SK-N-SH (cell line): ENCODE measurements at regions not wholly inside any gene's neighbourhood (a gene's known extent, or its start where the extent isn't known, plus 50 kb on each side); places are given as distances from the start of the nearest gene placed in this dataset.

ENCODE experiments used
- CTCF ChIA-PET: fragments of 300-600, 350-600 bp; formaldehyde crosslinking; extraction: SDS; loops from one replicate; lab custom pipeline; 2021; lab: Yijun Ruan, JAX
- POLR2A ChIA-PET: fragments of 350-600 bp; sonication (Branson Sonifier 250); formaldehyde crosslinking; extraction: SDS; loops from one replicate; lab custom pipeline; 2020; ENCODE audit warnings: antibody characterized with exemption, inconsistent platforms; lab: Yijun Ruan, JAX
- DNase-seq: peaks from one replicate; pipeline ENCODE4 v3.0.0; 2012
- H2AFZ ChIP-seq: fragments of 200-600 bp; sonication (generic); 2 replicates; pipeline ENCODE4 v1.8.1; 2016; ENCODE audit warnings: antibody characterized with exemption, mild to moderate bottlenecking, low read depth
- H3F3A ChIP-seq: fragments of 200-600 bp; sonication (generic); replicated peaks from 2 replicates; pipeline ENCODE3; 2016; ENCODE audit warnings: antibody characterized with exemption, mild to moderate bottlenecking; ENCODE audit not compliant: insufficient read depth
- H3K27ac ChIP-seq, 2 experiments: fragments of 200-500 bp in 1 of 2; fragments of 200-600 bp in 1 of 2; sonication (Bioruptor generic) in 1 of 2; sonication (generic), shearing (Covaris generic) in 1 of 2; 2 replicates each; pipeline versions ENCODE4 v1.5.1 to v1.6.1; 2014 to 2016; ENCODE audit warnings: low read depth in 2 of 2, inconsistent platforms in 1 of 2, low read length in 1 of 2, mild to moderate bottlenecking in 1 of 2, mixed read lengths in 1 of 2
- H3K27me3 ChIP-seq: fragments of 200-600 bp; sonication (generic), shearing (Covaris generic); 2 replicates; pipeline ENCODE4 v1.6.1; 2016; ENCODE audit warnings: mixed run types; ENCODE audit not compliant: insufficient read depth
- H3K36me3 ChIP-seq, 2 experiments: fragments of 200-500 bp in 1 of 2; fragments of 200-600 bp in 1 of 2; sonication (Bioruptor generic) in 1 of 2; sonication (generic) in 1 of 2; replicated peaks in 1 of 2; 2 replicates each; pipeline versions ENCODE3 to v1.5.1; 2014 to 2016; ENCODE audit warnings: low read length in 1 of 2, mild to moderate bottlenecking in 1 of 2; ENCODE audit not compliant: insufficient read depth in 2 of 2, control insufficient read depth in 1 of 2
- H3K4me1 ChIP-seq, 2 experiments: fragments of 200-500 bp in 1 of 2; fragments of 200-600 bp in 1 of 2; sonication (Bioruptor generic) in 1 of 2; sonication (generic), shearing (Covaris generic) in 1 of 2; 2 replicates each; pipeline versions ENCODE4 v1.5.1 to v1.6.1; 2014 to 2016; ENCODE audit warnings: low read depth in 1 of 2, low read length in 1 of 2, mixed run types in 1 of 2; ENCODE audit not compliant: insufficient read depth in 2 of 2, control insufficient read depth in 1 of 2
- H3K4me2 ChIP-seq: fragments of 200-600 bp; sonication (generic), shearing (Covaris generic); 2 replicates; pipeline ENCODE4 v1.6.1; 2017; ENCODE audit warnings: mixed run types
- H3K4me3 ChIP-seq, 2 experiments: fragments of 200-500 bp in 1 of 2; fragments of 200-600 bp in 1 of 2; sonication (Bioruptor generic) in 1 of 2; sonication (generic), shearing (Covaris generic) in 1 of 2; 2 replicates each; pipeline versions ENCODE4 v1.5.1 to v1.8.1; 2014 to 2016; ENCODE audit warnings: low read depth in 2 of 2, inconsistent platforms in 1 of 2, low read length in 1 of 2, mild to moderate bottlenecking in 1 of 2, mixed read lengths in 1 of 2, moderate library complexity in 1 of 2
- H3K79me2 ChIP-seq: fragments of 200-600 bp; sonication (generic); 2 replicates; pipeline ENCODE4 v1.8.1; 2017; ENCODE audit warnings: mild to moderate bottlenecking; ENCODE audit not compliant: insufficient read depth
- H3K9ac ChIP-seq: fragments of 200-600 bp; sonication (generic); 2 replicates; pipeline ENCODE4 v1.6.1; 2017; ENCODE audit warnings: mixed run types
- H3K9me2 ChIP-seq: fragments of 200-600 bp; sonication (generic); 2 replicates; pipeline ENCODE4 v1.6.1; 2017; ENCODE audit warnings: mixed run types
- H3K9me3 ChIP-seq: fragments of 200-600 bp; sonication (generic); 2 replicates; pipeline ENCODE4 v1.6.1; 2017; ENCODE audit warnings: mixed run types, mild to moderate bottlenecking, moderate library complexity
- H4K20me1 ChIP-seq: fragments of 200-600 bp; sonication (generic); 2 replicates; pipeline ENCODE4 v1.6.1; 2017; ENCODE audit warnings: mild to moderate bottlenecking, mixed run types; ENCODE audit not compliant: insufficient read depth
- CHD2 ChIP-seq: fragments of 150-350 bp; IDR thresholded peaks from 2 replicates; pipeline ENCODE4 v1.6.1; 2018; ENCODE audit warnings: low read length; ENCODE audit not compliant: partially characterized antibody
- ELF1 ChIP-seq: IDR thresholded peaks from 2 replicates; pipeline ENCODE4 v1.4.0; 2012
- EP300 ChIP-seq, 2 experiments: IDR thresholded peaks; 2 replicates each; pipeline versions ENCODE4 v1.4.0 to v1.6.1; 2012; ENCODE audit warnings: borderline replicate concordance in 1 of 2, low read depth in 1 of 2, low read length in 1 of 2
- EZH2phosphoT487 ChIP-seq: fragments of 200-600 bp; sonication (generic); IDR thresholded peaks from 2 replicates; pipeline ENCODE4 v1.6.1; 2017; ENCODE audit warnings: low read depth, mixed run types, mild to moderate bottlenecking, antibody characterized with exemption, moderate library complexity, borderline replicate concordance
- FOXM1 ChIP-seq: IDR thresholded peaks from 2 replicates; pipeline ENCODE4 v1.4.0; 2012; ENCODE audit warnings: low read depth, mild to moderate bottlenecking
- MAX ChIP-seq: IDR thresholded peaks from 2 replicates; pipeline ENCODE4 v1.4.0; 2012; ENCODE audit warnings: low read depth
- MXI1 ChIP-seq: IDR thresholded peaks from 2 replicates; pipeline ENCODE4 v1.6.1; 2012; ENCODE audit warnings: mild to moderate bottlenecking, low read depth, low read length, improper control_type of control experiment
- NFIC ChIP-seq: IDR thresholded peaks from 2 replicates; pipeline ENCODE4 v1.4.0; 2012; ENCODE audit warnings: borderline replicate concordance
- NRF1 ChIP-seq: IDR thresholded peaks from 2 replicates; pipeline ENCODE4 v1.6.1; 2012; ENCODE audit warnings: low read depth, mild to moderate bottlenecking, low read length
- PBX3 ChIP-seq: IDR thresholded peaks from 2 replicates; pipeline ENCODE4; 2012
- RCOR1 ChIP-seq: fragments of 150-350 bp; IDR thresholded peaks from 2 replicates; pipeline ENCODE4 v1.6.1; 2017; ENCODE audit warnings: antibody characterized with exemption, low read length
- REST ChIP-seq: IDR thresholded peaks from 2 replicates; pipeline ENCODE4 v1.6.1; 2012; ENCODE audit warnings: mild to moderate bottlenecking, low read depth, low read length, moderate library complexity
- RFX5 ChIP-seq: IDR thresholded peaks from 2 replicates; pipeline ENCODE4 v1.6.1; 2012; ENCODE audit warnings: mild to moderate bottlenecking, improper control_type of control experiment, low read length
- TAF1 ChIP-seq: IDR thresholded peaks from 2 replicates; pipeline ENCODE4 v1.6.1; 2012; ENCODE audit warnings: low read depth, mild to moderate bottlenecking, low read length, moderate library complexity, borderline replicate concordance
- USF1 ChIP-seq: IDR thresholded peaks from 2 replicates; pipeline ENCODE4 v1.4.0; 2012; ENCODE audit warnings: low read depth, borderline replicate concordance
- ZBTB33 ChIP-seq: IDR thresholded peaks from 2 replicates; pipeline ENCODE4 v1.4.0; 2012; ENCODE audit warnings: low read depth, borderline replicate concordance
- WGBS: methylation state at CpG from one replicate; pipeline ENCODE4 v1.1.6; 2017; ENCODE audit warnings: low lambda C conversion rate; 5-methylcytosine and 5-hydroxymethylcytosine counted together

- no peak for DNase-seq
- 26% methylated on average over 4 of the region's 4 CpGs for WGBS
- Histone ChIP-seq H3K4me2 (no peak overlapping the region), H3K27me3 (no peaks in the 10 kb centered on the region), H3K79me2 (no peaks in the 10 kb centered on the region), H3K36me3 (no peaks in the 10 kb centered on the region), H4K20me1 (no peaks in the 10 kb centered on the region), H3K9ac (no peak overlapping the region), H3F3A (no peaks in the 10 kb centered on the region), H3K9me2 (no peaks in the 10 kb centered on the region), H3K4me1 (peaks cover 0 to 10% of the 10 kb centered on the region in 2 experiments; a peak in 1 of 4 replicates), H3K4me3 (no peak overlapping the region), H3K9me3 (no peaks in the 10 kb centered on the region), H3K27ac (no peak overlapping the region), H2AFZ (no peak overlapping the region)
- no peak for TF ChIP-seq PBX3
- no peak for TF ChIP-seq MXI1
- TF ChIP-seq USF1: no peak
- TF ChIP-seq ELF1: no peak
- TF ChIP-seq MAX: no peak
- no peak for TF ChIP-seq NRF1
- TF ChIP-seq NFIC: no peak
- ChIA-PET POLR2A (no interaction called here), CTCF (interaction anchor here (0.8 to 1.5 kb wide), 3 partner anchors 20 to 115 kb away, joined by 3 to 4 read pairs (median 4); no protein-coding TSS in a partner anchor)
Observed at GRCh38 chr1:5317391-5317790, 663.0 kb downstream of the AJAP1 start.

- no peaks in the 10 kb centered on the region for H3K27me3 ChIP-seq
- H3K79me2 ChIP-seq: no peaks in the 10 kb centered on the region
- H3K36me3 ChIP-seq: no peaks in the 10 kb centered on the region
- POLR2A ChIA-PET: no interaction called here
- H3K27ac ChIP-seq: no peak overlapping the region
- no peak for DNase-seq
- H3F3A ChIP-seq: no peaks in the 10 kb centered on the region
- TF ChIP-seq CHD2 (no peak), NFIC (no peak), ZBTB33 (no peak), MAX (no peak), TAF1 (no peak), REST (no peak), EZH2phosphoT487 (no peak), EP300 (IDR thresholded peaks at IDR 0.05; ENCODE audit: borderline replicate concordance in 1 of 2, low read depth in 1 of 2, low read length in 1 of 2) (no peak), RCOR1 (no peak), FOXM1 (no peak), RFX5 (no peak)
- H3K4me1 ChIP-seq: peaks cover 0 to 27% of the 10 kb centered on the region in 2 experiments; a peak in 1 of 4 replicates
- H3K9me3 ChIP-seq: no peaks in the 10 kb centered on the region
- no peak overlapping the region for H3K9ac ChIP-seq
- CTCF ChIA-PET: no interaction called here
- no peak overlapping the region for H3K4me2 ChIP-seq
- H3K4me3 ChIP-seq: no peak overlapping the region
- H4K20me1 ChIP-seq: no peaks in the 10 kb centered on the region
- no peak overlapping the region for H2AFZ ChIP-seq
- WGBS: 44% methylated on average over 9 of the region's 11 CpGs
- H3K9me2 ChIP-seq: no peaks in the 10 kb centered on the region
Observed at GRCh38 chr1:5312862-5313261, 658.5 kb downstream of the AJAP1 start.
